IPS-20b (cell line): ENCODE measurements at regions not wholly inside any gene's neighbourhood (a gene's known extent, or its start where the extent isn't known, plus 50 kb on each side); places are given as distances from the start of the nearest gene placed in this dataset.
"Not testable (repeated sequence)": the region's sequence is repeated elsewhere in the genome, so short reads cannot be mapped to it uniquely, and the experiment has no call there.

Experiments
- H3K27ac ChIP-seq: one replicate; pipeline ENCODE4 v1.5.1; 2013; ENCODE audit warnings: low read length
- H3K27me3 ChIP-seq: 2 replicates; pipeline ENCODE4 v1.6.1; 2013; ENCODE audit warnings: mild to moderate bottlenecking, low read length, inconsistent platforms; ENCODE audit not compliant: insufficient read depth
- H3K36me3 ChIP-seq: 2 replicates; pipeline ENCODE4 v1.6.1; 2013; ENCODE audit warnings: low read depth, mild to moderate bottlenecking, inconsistent platforms, low read length, moderate library complexity; ENCODE audit not compliant: insufficient read depth
- H3K4me1 ChIP-seq: 2 replicates; pipeline ENCODE4 v1.6.1; 2013; ENCODE audit warnings: mild to moderate bottlenecking, control low read depth, inconsistent platforms, low read length, moderate library complexity; ENCODE audit not compliant: insufficient read depth
- H3K4me3 ChIP-seq: 2 replicates; pipeline ENCODE4 v1.5.1; 2013; ENCODE audit warnings: mild to moderate bottlenecking, low read length, inconsistent platforms
- H3K9ac ChIP-seq: 2 replicates; pipeline ENCODE4 v1.6.1; 2013; ENCODE audit warnings: low read depth, mild to moderate bottlenecking, inconsistent platforms, low read length, moderate library complexity
- H3K9me3 ChIP-seq: 2 replicates; pipeline ENCODE4 v1.6.1; 2013; ENCODE audit warnings: mild to moderate bottlenecking, low read depth, low read length, inconsistent platforms; ENCODE audit not compliant: insufficient read depth

- Histone ChIP-seq H3K4me1 (peaks cover 12% of the 10 kb centered on the region), H3K27ac (no peak overlapping the region), H3K4me3 (no peak overlapping the region), H3K9me3 (no peaks in the 10 kb centered on the region), H3K9ac (no peak overlapping the region), H3K27me3 (no peaks in the 10 kb centered on the region), H3K36me3 (no peaks in the 10 kb centered on the region)
Measured at GRCh38 chr2:59171019-59171418, 929.9 kb upstream of the FANCL start.

- Histone ChIP-seq H3K4me1 (peaks cover 6% of the 10 kb centered on the region), H3K9me3 (no peaks in the 10 kb centered on the region), H3K4me3 (no peak overlapping the region), H3K9ac (no peak overlapping the region), H3K36me3 (no peaks in the 10 kb centered on the region), H3K27ac (no peak overlapping the region), H3K27me3 (no peaks in the 10 kb centered on the region)
Measured at GRCh38 chr2:59168766-59169165, 927.6 kb upstream of the FANCL start.

- Histone ChIP-seq H3K27ac (no peak overlapping the region), H3K9ac (no peak overlapping the region), H3K4me3 (no peak overlapping the region), H3K27me3 (no peaks in the 10 kb centered on the region), H3K9me3 (no peaks in the 10 kb centered on the region), H3K4me1 (peaks cover 6% of the 10 kb centered on the region), H3K36me3 (no peaks in the 10 kb centered on the region)
Measured at GRCh38 chr2:59167514-59167913, 926.4 kb upstream of the FANCL start.

- not testable (repeated sequence) for H3K9ac ChIP-seq, H3K4me1 ChIP-seq, H3K27ac ChIP-seq, H3K4me3 ChIP-seq, H3K9me3 ChIP-seq, H3K27me3 ChIP-seq, H3K36me3 ChIP-seq
Measured at GRCh38 chr2:59157908-59158307, 916.8 kb upstream of the FANCL start.

- no peak overlapping the region for H3K27ac ChIP-seq
- H3K9me3 ChIP-seq, result no peaks in the 10 kb centered on the region
- H3K9ac ChIP-seq, result no peak overlapping the region
- no peak overlapping the region for H3K4me3 ChIP-seq
- H3K36me3 ChIP-seq, result no peaks in the 10 kb centered on the region
- H3K4me1 ChIP-seq, result no peaks in the 10 kb centered on the region
- no peaks in the 10 kb centered on the region for H3K27me3 ChIP-seq
Measured at GRCh38 chr2:59151805-59152204, 910.7 kb upstream of the FANCL start.

GRCh38 chr2:59150217-59150849 is 909.2 kb upstream of the FANCL start:
- Histone ChIP-seq H3K4me1 (no peaks in the 10 kb centered on the region), H3K9me3 (no peaks in the 10 kb centered on the region), H3K4me3 (no peak overlapping the region), H3K27ac (no peak overlapping the region), H3K9ac (no peak overlapping the region), H3K27me3 (no peaks in the 10 kb centered on the region), H3K36me3 (no peaks in the 10 kb centered on the region)

- H3K4me3 ChIP-seq, result no peak overlapping the region
- no peak overlapping the region for H3K27ac ChIP-seq
- no peak overlapping the region for H3K9ac ChIP-seq
- H3K4me1 ChIP-seq, result no peaks in the 10 kb centered on the region
- H3K27me3 ChIP-seq, result no peaks in the 10 kb centered on the region
- no peaks in the 10 kb centered on the region for H3K36me3 ChIP-seq
- H3K9me3 ChIP-seq, result no peaks in the 10 kb centered on the region
Measured at GRCh38 chr2:59149271-59149670, 908.1 kb upstream of the FANCL start.

GRCh38 chr2:59112258-59112657 is 871.1 kb upstream of the FANCL start:
- H3K9ac ChIP-seq, result no peak overlapping the region
- H3K27me3 ChIP-seq, result no peaks in the 10 kb centered on the region
- no peak overlapping the region for H3K4me3 ChIP-seq
- H3K27ac ChIP-seq, result no peak overlapping the region
- no peaks in the 10 kb centered on the region for H3K36me3 ChIP-seq
- H3K4me1 ChIP-seq, result no peaks in the 10 kb centered on the region
- H3K9me3 ChIP-seq, result no peaks in the 10 kb centered on the region

- H3K36me3 ChIP-seq, result no peaks in the 10 kb centered on the region
- H3K9ac ChIP-seq, result no peak overlapping the region
- H3K4me1 ChIP-seq, result no peaks in the 10 kb centered on the region
- H3K27me3 ChIP-seq, result no peaks in the 10 kb centered on the region
- no peak overlapping the region for H3K4me3 ChIP-seq
- H3K9me3 ChIP-seq, result peaks cover 18% of the 10 kb centered on the region
- no peak overlapping the region for H3K27ac ChIP-seq
Measured at GRCh38 chr2:59096973-59097372, 855.8 kb upstream of the FANCL start.

GRCh38 chr2:59093571-59093970 is 852.4 kb upstream of the FANCL start:
- Histone ChIP-seq H3K36me3 (no peaks in the 10 kb centered on the region), H3K9me3 (peaks cover 23% of the 10 kb centered on the region), H3K27ac (no peak overlapping the region), H3K27me3 (no peaks in the 10 kb centered on the region), H3K9ac (no peak overlapping the region), H3K4me3 (no peak overlapping the region), H3K4me1 (no peaks in the 10 kb centered on the region)

- H3K4me3 ChIP-seq, result no peak overlapping the region
- H3K9me3 ChIP-seq, result no peaks in the 10 kb centered on the region
- H3K4me1 ChIP-seq, result no peaks in the 10 kb centered on the region
- no peak overlapping the region for H3K9ac ChIP-seq
- H3K36me3 ChIP-seq, result no peaks in the 10 kb centered on the region
- no peaks in the 10 kb centered on the region for H3K27me3 ChIP-seq
- H3K27ac ChIP-seq, result no peak overlapping the region
Measured at GRCh38 chr2:59084326-59084725, 843.2 kb upstream of the FANCL start.

GRCh38 chr2:59083075-59083828 is 842.1 kb upstream of the FANCL start:
- Histone ChIP-seq H3K4me1 (no peaks in the 10 kb centered on the region), H3K27ac (no peak overlapping the region), H3K9ac (no peak overlapping the region), H3K4me3 (no peak overlapping the region), H3K27me3 (no peaks in the 10 kb centered on the region), H3K9me3 (no peaks in the 10 kb centered on the region), H3K36me3 (no peaks in the 10 kb centered on the region)
